Activated T-helper 1 cell treated with anti-CD3 and anti-CD28 coated beads, Interleukin-2, amount 50 U/mL, for 16 hours (primary cell): ENCODE measurements at regions not wholly inside any gene's neighbourhood (a gene's known extent, or its start where the extent isn't known, plus 50 kb on each side); places are given as distances from the start of the nearest gene placed in this dataset.
"Not testable (repeated sequence)": the region's sequence is repeated elsewhere in the genome, so short reads cannot be mapped to it uniquely, and the experiment has no call there.

ENCODE experiments used
- DNase-seq, 2 donors: peaks; one replicate each; pipeline ENCODE4 v3.0.0-alpha.2; 2020; ENCODE audit warnings: low read depth in 1 of 2, low spot score in 1 of 2

DNA sequence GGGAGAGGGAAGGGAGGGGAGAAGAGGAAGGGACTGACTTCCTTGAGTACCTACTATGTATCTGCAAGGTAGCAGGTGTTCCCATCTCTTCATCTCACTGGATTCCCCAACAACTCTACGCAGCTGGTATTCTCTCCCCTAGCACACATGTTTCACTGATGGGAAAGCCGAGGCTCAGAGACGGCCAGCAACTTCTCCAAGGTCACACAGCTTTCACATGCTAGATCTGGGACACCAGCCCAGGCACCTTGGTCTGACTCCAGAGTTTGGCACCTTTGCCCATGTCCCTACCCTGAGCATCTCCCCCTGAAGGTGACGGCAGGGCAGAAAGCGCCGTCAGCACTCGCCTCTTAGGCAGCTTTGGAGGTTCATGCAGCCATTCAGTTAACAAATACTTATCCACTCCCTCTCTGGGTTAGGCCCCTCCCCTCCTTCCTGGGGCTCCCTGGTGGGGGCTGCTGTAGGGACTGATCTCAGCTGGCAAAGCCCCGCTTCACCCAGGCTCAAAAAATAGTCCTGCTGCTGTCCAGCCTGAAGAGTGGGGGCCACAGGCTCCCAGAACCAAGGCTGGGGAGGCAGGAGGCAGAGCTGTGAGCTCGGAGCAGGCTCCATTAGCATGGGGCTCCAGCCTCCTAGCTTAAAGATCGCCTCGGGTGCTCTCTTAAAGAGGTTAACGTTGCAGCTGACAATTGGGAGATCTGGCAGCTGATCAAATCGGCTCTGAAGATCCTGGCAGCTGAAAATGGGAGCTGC lies 79.4 kb downstream of the IGLL1 start:
- no peak for DNase-seq

GRCh38 chr22:23499845-23500500 lies 80.1 kb downstream of the IGLL1 start:
- DNase-seq, result no peak

DNA sequence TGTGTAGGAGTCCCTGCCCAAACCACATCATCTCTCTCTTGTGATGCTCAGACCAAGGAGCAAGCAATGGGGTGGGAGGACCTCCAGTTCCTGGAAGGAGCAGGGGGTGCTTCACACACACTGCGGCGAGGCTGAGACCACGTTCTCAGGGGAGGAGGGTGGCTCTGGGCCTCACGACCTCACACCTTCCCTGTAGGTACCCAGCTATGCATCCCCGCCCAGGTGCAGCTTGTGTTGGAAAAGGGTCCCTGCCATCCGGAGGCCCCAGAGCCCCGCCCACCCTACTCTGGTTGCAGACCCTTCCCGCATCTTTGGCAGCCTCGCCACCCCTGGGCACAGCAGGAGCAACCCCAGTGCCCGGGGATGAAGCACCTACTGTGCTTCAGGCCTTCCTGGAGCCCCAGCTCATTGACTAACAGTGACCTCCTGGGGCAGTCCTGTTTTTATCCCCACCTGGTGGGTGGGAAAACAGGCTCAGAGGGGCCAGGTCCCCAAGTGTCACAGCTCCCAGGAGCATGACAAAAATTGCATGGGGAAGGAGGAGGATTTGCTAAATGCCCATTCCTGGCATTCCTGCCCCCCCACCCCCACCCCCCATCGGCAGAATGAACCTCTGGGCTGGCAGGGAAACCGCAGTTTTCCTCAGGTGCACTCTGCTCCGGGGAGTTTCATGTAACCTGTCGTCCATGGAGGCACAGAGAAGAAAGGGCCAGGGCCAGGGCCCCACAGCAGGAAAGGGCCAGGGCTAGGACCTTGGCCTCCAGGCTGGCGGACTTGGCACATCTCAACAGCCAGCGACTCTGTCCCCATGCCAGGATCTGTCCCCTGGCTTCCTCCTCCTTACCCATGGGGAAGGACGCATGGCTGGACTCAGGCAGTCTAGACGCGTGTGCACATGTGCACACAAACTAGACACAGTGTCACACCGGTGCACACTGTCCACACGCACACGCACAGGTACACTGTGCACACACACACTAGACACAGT lies 81.0 kb downstream of the IGLL1 start:
- no peak for DNase-seq

DNA sequence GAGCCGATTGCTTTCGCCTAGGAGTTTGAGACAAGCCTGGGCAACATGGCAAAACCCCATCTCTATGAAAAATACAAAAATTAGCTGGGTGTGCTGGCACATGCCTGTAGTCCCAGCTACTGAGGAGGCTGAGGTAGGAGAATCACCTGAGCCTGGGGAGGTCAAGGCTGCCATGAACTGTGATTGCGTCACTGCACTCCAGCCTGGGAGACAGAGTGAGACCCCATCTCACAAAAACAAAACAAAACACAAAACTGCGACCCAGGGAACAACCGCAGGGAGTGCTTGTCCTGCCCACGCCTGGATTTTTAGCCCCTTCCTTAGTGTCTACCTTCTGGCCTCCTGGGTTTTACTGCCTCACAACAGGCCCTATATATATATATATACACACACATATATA lies 82.2 kb downstream of the IGLL1 start:
- not testable (repeated sequence) for DNase-seq

DNA sequence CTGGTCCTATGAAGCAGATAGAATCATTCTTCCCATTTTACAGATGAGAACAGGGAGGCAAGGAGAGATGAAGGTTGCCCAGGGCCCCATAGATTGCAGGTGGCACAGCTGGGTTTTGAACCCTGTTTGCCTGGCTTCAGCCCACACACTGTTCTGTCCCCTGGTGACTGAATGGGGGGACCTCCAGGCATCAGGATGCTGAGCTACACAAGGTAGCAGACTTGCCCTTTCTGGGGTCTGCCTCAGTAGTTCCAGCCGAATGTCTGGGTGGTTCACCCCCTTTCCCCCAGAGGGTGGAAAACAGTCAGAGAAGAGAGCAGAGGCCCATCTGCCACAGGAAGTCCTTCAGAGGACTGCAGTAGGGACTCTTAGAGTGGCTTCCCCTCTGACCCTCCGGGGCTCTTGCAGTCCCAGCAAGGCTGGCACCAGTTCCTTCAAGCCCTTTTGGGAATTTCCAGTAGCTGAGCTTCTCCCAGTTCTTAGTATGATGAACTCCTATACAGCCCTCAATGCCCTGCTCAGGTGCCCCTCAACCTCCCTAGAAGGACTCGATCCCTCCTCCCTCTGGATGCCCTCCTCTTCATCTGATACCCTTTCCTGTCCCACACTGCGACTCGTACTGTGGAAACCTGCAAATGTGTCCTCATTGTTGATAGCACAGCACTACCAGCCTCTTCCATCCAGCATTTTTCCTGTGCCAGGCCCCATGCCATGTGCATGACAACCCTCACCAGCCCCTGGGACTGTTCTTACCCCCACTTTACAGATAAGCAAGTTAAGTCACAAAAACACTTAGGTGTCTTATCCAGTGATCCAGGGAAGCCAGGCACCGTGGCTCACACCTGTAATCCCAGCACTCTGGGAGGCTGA lies 82.8 kb downstream of the IGLL1 start:
- no peak for DNase-seq

- DNase-seq, result no peak
Observed at GRCh38 chr22:23496445-23496833, 83.7 kb downstream of the IGLL1 start.

DNA sequence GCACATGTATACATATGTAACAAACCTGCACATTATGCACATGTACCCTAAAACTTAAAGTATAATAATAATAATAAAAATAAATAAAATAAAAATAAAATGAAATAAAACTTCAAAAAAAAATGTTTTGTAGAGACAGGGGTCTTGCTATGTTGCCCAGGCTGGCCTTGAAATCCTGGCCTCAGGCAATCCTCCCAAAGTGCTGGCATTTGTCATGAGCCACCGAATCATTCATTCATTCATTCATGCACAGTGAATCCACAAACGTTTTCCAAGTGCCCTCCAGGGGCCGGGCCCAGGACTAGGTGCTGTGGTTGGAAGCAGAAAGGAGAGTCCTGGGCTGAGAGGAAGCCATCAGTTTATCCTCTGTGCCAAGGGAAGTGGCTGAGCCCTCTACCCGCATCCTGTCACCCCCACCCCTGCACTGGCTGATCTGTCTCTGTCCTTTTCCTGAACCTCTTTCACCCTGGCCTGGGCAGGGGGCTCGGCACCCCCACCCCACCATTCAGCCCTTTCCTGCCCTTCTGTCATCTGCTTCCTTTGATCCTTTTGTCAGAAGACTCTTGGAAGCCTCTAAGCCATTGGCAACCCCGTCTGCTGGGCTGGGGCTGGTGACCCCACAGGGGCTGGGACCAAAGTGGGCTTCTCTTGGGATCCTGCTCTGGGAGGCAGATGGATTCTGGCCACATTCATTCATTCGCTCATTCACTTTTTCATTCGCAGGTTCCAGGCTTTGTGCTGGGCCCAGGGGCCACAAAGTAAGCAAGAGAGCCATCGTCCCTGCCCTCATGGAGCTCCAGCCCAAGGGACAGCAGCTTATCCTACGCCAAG lies 84.3 kb downstream of the IGLL1 start:
- no peak for DNase-seq

DNA sequence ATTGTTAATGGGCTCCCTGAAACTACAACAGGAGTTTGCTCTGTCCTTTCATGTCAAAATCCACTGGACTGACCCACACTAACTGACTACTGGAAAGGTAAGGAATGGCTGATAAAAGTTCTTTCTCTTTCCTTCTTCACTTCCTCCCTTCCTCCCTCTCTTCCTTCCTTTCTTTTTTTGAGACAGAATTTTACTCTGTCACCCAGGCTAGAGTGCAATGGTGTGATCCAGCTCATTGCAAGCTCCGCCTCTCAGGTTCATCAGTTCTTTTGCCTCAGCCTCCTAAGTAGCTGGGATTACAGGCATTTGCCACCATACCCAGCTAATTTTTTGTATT lies 85.2 kb downstream of the IGLL1 start:
- DNase-seq, result no peak

GRCh38 chr22:23485490-23485889 lies 94.6 kb downstream of the IGLL1 start:
- no peak for DNase-seq

DNA sequence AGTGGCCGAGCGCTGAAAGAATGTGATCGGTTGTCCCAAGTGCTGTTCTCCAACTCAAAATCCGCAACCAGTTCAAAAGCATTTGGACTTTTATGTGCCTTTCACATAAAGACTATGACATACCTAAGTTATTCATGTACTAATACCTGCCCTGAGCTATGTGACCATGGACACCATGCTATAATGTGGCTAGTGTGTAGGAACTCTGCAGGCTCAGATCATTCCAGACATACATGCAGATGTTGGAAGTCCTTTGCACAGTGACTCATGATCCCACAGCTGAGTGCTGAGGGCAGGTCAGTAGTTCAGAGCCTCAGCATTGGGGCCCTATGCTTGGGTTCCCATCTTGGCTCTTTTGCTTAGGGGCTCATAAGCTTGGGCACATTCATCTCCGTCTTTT lies 95.4 kb downstream of the IGLL1 start:
- DNase-seq, result no peak

GRCh38 chr22:23481369-23481768 lies 98.7 kb downstream of the IGLL1 start:
- DNase-seq, result no peak

GRCh38 chr22:23478175-23478574 lies 101.9 kb downstream of the IGLL1 start:
- DNase-seq, result no peak

DNA sequence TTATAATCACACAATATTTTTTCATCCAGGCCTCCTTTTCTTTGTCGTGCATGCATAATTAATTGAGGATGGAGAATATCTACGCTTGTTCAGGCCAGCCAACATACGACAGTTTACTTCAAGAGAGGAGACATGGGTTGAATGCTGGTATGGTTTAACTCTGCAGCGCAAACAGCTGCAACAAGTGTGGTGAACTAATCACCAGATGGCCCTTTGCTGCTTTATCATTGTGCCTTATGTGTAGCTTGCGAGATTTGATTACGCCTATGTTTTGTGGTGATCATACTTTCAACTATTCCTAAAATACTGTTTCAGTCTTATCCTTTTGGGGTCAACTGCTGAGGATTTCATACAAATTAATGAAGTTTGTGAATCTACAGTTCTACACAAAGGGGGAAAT lies 105.6 kb downstream of the IGLL1 start:
- DNase-seq, result not testable (repeated sequence)

DNA sequence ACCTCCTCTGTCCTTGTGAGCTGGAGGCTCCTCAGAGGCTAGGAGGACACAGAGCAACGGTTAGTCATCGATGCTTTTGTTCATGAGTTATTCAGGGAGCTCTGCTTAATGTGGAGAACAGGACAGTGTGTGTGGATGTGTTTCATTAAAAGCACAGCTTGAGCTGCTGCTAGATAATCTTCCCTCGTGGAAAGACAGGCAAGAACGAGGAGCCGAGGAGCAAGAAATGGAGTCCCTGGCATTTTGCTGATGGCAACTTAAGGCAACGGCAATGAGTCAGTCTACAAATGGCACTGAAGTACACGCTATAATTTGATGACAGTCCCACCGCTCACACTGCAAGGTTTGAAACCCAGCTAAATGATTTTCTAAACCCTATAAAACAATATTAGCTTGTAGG lies 106.2 kb downstream of the IGLL1 start:
- no peak for DNase-seq

DNA sequence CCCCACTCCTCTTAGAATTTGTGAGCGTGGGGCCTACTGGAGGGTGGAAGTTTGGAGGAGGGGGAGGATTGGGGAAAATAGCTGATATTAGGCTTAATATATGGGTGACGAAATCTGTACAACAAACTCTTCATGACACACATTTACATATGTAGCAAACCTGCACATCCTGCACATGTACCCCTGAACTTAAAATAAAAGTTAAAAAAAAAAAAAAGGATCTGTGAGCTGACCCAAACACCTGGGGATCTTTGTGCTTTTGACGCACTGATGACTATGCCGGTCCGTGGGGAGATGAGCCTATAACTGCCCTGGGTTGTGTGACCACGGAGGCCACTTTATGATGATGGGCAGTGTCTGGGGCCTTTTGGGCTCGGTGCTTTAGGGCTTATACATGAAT lies 107.7 kb downstream of the IGLL1 start:
- not testable (repeated sequence) for DNase-seq

- no peak for DNase-seq
Observed at GRCh38 chr22:23471698-23472097, 108.4 kb downstream of the IGLL1 start.

DNA sequence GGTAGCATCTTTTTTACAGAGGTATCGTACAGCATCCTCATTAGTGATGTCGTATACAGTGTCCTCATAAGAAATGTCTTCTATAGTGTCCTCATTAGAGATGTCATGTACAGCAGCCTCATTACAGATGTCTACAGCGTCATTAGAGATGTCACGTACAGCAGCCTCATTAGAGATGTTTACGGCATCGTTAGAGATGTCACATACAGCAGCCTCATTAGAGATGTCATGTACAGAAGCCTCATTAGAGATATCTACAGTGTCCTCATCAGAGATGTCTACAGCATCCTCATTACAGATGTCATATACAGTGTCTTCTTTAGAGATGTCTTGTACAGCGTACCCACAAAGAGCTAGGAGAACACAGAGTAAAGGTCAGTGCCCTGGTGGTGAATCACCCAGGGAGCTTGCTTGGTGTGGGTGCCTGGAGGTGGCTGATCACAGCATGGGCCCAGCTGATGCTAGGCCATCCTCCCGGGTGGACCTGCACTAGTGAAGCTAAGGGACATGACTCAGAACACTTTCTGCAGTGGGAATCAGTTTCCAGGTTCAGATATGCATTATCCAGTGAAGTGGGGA lies 109.2 kb downstream of the IGLL1 start:
- no peak for DNase-seq

DNA sequence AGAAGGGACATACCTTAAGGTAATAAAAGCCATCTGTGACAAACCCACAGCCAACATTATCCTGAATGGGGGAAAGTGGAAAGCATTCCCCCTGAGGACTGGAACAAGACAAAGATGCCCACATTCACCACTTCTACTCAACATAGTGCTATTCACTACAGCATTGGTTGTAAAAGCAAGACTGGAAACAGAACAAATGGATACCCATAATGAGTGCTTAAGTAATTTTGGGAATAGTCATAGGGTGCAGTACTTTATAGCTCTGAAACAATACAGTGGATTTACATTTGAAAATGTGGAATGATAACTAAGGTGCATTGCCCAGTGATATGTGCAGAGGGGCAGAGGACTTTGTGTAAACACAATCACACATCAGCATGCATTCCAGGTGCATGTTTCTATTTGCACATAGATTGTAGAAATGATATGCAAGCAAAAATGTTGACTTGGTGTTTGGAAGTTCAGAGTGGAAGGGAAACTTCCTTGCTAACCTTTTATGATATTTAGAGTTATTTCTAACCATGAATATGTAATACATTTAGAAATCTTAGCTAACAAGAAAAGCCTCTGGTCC lies 112.3 kb downstream of the IGLL1 start:
- no peak for DNase-seq

- no peak for DNase-seq
Observed at GRCh38 chr22:23466351-23466750, 113.7 kb downstream of the IGLL1 start.
